HG03045 (cell line): ENCODE measurements at regions not wholly inside any gene's neighbourhood (a gene's known extent, or its start where the extent isn't known, plus 50 kb on each side); places are given as distances from the start of the nearest gene placed in this dataset.
"Not testable (repeated sequence)": the region's sequence is repeated elsewhere in the genome, so short reads cannot be mapped to it uniquely, and the experiment has no call there.

Experiments used
- ATAC-seq: cut with Tn5 transposase; IDR thresholded peaks from one replicate; pipeline ENCODE4 v1.9.1; 2021; ENCODE audit warnings: mild to moderate bottlenecking, moderate library complexity; ENCODE audit not compliant: unreplicated experiment

- ATAC-seq: not testable (repeated sequence)
Observed at GRCh38 chr15:84534561-84535235, 66.1 kb upstream of the ZSCAN2 start.

- ATAC-seq: not testable (repeated sequence)
Observed at GRCh38 chr15:84536181-84536580, 64.6 kb upstream of the ZSCAN2 start.

DNA sequence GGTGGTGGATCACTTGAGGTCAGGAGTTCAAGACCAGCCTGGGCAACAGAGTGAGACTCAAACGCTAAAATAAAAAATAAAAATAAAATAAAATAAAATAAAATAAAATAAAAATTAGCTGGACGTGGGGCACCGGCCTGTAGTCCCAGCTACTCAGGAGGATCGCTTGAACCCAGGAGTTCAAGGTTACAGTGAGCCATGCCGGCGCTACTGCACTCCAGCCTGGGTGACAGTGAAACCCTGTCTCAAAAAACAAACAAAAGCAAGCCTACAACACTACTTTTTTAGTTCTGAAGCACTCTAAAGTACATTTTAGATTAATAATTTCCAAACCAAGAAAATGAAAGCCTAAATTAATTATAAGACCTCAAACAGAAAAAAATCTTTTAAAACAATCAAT is 56.2 kb upstream of the ZSCAN2 start:
- not testable (repeated sequence) for ATAC-seq

GRCh38 chr15:84547150-84547549 is 53.7 kb upstream of the ZSCAN2 start:
- not testable (repeated sequence) for ATAC-seq

DNA sequence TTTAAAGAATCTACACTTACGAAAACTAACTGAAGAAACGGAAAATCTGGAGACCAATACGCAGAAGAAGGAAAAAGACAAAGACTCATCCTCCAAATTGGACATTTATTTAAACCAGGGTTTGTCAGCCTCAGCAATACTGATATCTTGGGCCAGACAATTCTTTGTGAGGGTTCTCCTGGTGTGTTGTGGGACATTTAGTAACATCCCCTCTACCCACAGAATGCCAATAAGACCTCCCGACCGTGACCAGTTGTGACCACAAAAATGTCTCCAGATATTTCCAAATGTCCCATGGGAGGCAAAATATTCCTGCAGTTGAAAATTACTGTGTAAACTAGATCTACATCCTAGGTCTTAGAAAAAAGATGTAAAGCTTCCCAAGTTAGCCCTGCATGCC is 50.3 kb upstream of the ZSCAN2 start:
- ATAC-seq: not testable (repeated sequence)
